IMR-90 (cell line): ENCODE measurements at regions not wholly inside any gene's neighbourhood (a gene's known extent, or its start where the extent isn't known, plus 50 kb on each side); places are given as distances from the start of the nearest gene placed in this dataset.

Experiments
- ATAC-seq: fragments of 200-7000 bp; cut with Tn5 transposase; 2 replicates; pipeline ENCODE4 v1.9.1; 2020; ENCODE audit warnings: low read depth, mild to moderate bottlenecking, moderate library complexity
- BruUV-seq: library from RNA; stranded (reverse); fragments of 400-500 nt; replicated peaks from 2 replicates; lab custom pipeline; 2021; lab: Mats Ljungman, UMichigan
- CTCF ChIA-PET: fragments of 300-600 bp; formaldehyde crosslinking; extraction: SDS; loops from one replicate; lab custom pipeline; 2021; ENCODE audit warnings: antibody characterized with exemption; lab: Yijun Ruan, JAX
- POLR2A ChIA-PET: fragments of 300-600 bp; sonication (Branson Sonifier 250); formaldehyde crosslinking; loops from one replicate; lab custom pipeline; 2022; ENCODE audit warnings: antibody characterized with exemption; ENCODE audit not compliant: unreplicated experiment; lab: Charles Lee
- DNase-seq: peaks from one replicate; pipeline ENCODE4 v3.0.0; 2013
- H2AFZ ChIP-seq: replicated peaks from 2 replicates; pipeline ENCODE3; 2013; ENCODE audit warnings: low read length, mild to moderate bottlenecking; ENCODE audit not compliant: poor library complexity
- H2AK5ac ChIP-seq: 2 replicates; pipeline ENCODE4 v1.6.1; 2013; ENCODE audit warnings: low read depth, low read length, inconsistent platforms
- H2AK9ac ChIP-seq: replicated peaks from 2 replicates; pipeline ENCODE3; 2013; ENCODE audit warnings: mild to moderate bottlenecking, low read depth, low read length, moderate library complexity; ENCODE audit not compliant: poor library complexity
- H2BK120ac ChIP-seq: 2 replicates; pipeline ENCODE4 v1.6.1; 2013; ENCODE audit warnings: low read depth, low read length, inconsistent platforms
- H2BK15ac ChIP-seq: 3 replicates; pipeline ENCODE4 v1.6.1; 2013; ENCODE audit warnings: low read depth, low read length, inconsistent platforms
- H2BK20ac ChIP-seq: 2 replicates; pipeline ENCODE4 v1.6.1; 2013; ENCODE audit warnings: low read depth, mild to moderate bottlenecking, inconsistent platforms, low read length, moderate library complexity
- H2BK5ac ChIP-seq: 2 replicates; pipeline ENCODE4 v1.6.1; 2013; ENCODE audit warnings: mild to moderate bottlenecking, low read depth, low read length, inconsistent platforms; ENCODE audit not compliant: poor library complexity, severe bottlenecking
- H3K14ac ChIP-seq: replicated peaks from 2 replicates; pipeline ENCODE4 v1.6.1; 2013; ENCODE audit warnings: low read depth, low read length, inconsistent platforms
- H3K18ac ChIP-seq: 2 replicates; pipeline ENCODE4 v1.6.1; 2013; ENCODE audit warnings: low read depth, low read length, control low read depth
- H3K23ac ChIP-seq: 2 replicates; pipeline ENCODE4 v1.6.1; 2013; ENCODE audit warnings: low read depth, low read length, inconsistent platforms
- H3K27ac ChIP-seq: 2 replicates; pipeline ENCODE4 v1.5.1; 2013; ENCODE audit warnings: mild to moderate bottlenecking, control low read depth, low read length; ENCODE audit not compliant: insufficient read depth
- H3K27me3 ChIP-seq: 2 replicates; pipeline ENCODE4 v1.6.1; 2013; ENCODE audit warnings: low read length; ENCODE audit not compliant: control insufficient read depth, insufficient read depth
- H3K36me3 ChIP-seq: 2 replicates; pipeline ENCODE4 v1.6.1; 2013; ENCODE audit warnings: low read length, mixed read lengths; ENCODE audit not compliant: control insufficient read depth, insufficient read depth
- H3K4ac ChIP-seq: 2 replicates; pipeline ENCODE4 v1.6.1; 2013; ENCODE audit warnings: low read depth, low read length, inconsistent platforms
- H3K4me1 ChIP-seq: 2 replicates; pipeline ENCODE4 v1.6.1; 2013; ENCODE audit warnings: low read length, mixed read lengths; ENCODE audit not compliant: control insufficient read depth, insufficient read depth
- H3K4me2 ChIP-seq: 2 replicates; pipeline ENCODE4 v1.6.1; 2013; ENCODE audit warnings: low read depth, mild to moderate bottlenecking, control low read depth, low read length, moderate library complexity
- H3K4me3 ChIP-seq: 2 replicates; pipeline ENCODE4 v1.5.1; 2013; ENCODE audit warnings: low read depth, mild to moderate bottlenecking, control low read depth, low read length, moderate library complexity; ENCODE audit not compliant: insufficient read depth
- H3K56ac ChIP-seq: 2 replicates; pipeline ENCODE4 v1.6.1; 2013; ENCODE audit warnings: low read length, inconsistent platforms; ENCODE audit not compliant: insufficient read depth; ENCODE audit errors: extremely low read depth
- H3K79me1 ChIP-seq, 2 experiments: 2 replicates each; pipeline ENCODE4 v1.6.1; 2013; ENCODE audit warnings: low read length in 2 of 2, inconsistent platforms in 1 of 2, low read depth in 1 of 2
- H3K9ac ChIP-seq: 2 replicates; pipeline ENCODE4 v1.6.1; 2013; ENCODE audit warnings: low read depth, low read length, control low read depth
- H3K9me1 ChIP-seq: 2 replicates; pipeline ENCODE4 v1.6.1; 2013; ENCODE audit warnings: low read length, inconsistent platforms; ENCODE audit not compliant: insufficient read depth
- H3K9me3 ChIP-seq: 2 replicates; pipeline ENCODE4 v1.6.1; 2013; ENCODE audit warnings: low read length; ENCODE audit not compliant: control insufficient read depth, insufficient read depth
- H4K20me1 ChIP-seq: 2 replicates; pipeline ENCODE4 v1.6.1; 2013; ENCODE audit warnings: low read length, inconsistent platforms; ENCODE audit not compliant: insufficient read depth
- H4K5ac ChIP-seq: 2 replicates; pipeline ENCODE4 v1.6.1; 2013; ENCODE audit warnings: mild to moderate bottlenecking, low read depth, low read length, control low read depth
- H4K8ac ChIP-seq, 2 experiments: 2 replicates each; pipeline ENCODE4 v1.6.1; 2013; ENCODE audit warnings: low read depth in 2 of 2, low read length in 2 of 2, control low read depth in 1 of 2, inconsistent platforms in 1 of 2
- H4K91ac ChIP-seq: 2 replicates; pipeline ENCODE4 v1.6.1; 2013; ENCODE audit warnings: low read depth, low read length, inconsistent platforms; ENCODE audit not compliant: insufficient read depth
- BHLHE40 ChIP-seq: fragments of 150-350 bp; IDR thresholded peaks from 2 replicates; pipeline ENCODE4 v1.6.1; 2016; ENCODE audit warnings: mild to moderate bottlenecking, low read depth, low read length
- CEBPB ChIP-seq: IDR thresholded peaks from 2 replicates; pipeline ENCODE4 v1.6.1; 2012; ENCODE audit warnings: low read depth, low read length, improper control_type of control experiment
- CHD1 ChIP-seq: IDR thresholded peaks from 2 replicates; pipeline ENCODE4 v1.6.1; 2012; ENCODE audit warnings: low read depth, low read length, improper control_type of control experiment
- FOS ChIP-seq: fragments of 150-350 bp; IDR thresholded peaks from 2 replicates; pipeline ENCODE4 v1.6.1; 2016; ENCODE audit warnings: low read depth, low read length
- MAFK ChIP-seq: IDR thresholded peaks from 2 replicates; pipeline ENCODE4 v1.6.1; 2012; ENCODE audit warnings: low read depth, low read length, improper control_type of control experiment
- MXI1 ChIP-seq: IDR thresholded peaks from 2 replicates; pipeline ENCODE4 v1.6.1; 2012; ENCODE audit warnings: low read depth, mild to moderate bottlenecking, low read length, moderate library complexity, borderline replicate concordance
- NFE2L2 ChIP-seq: fragments of 150-350 bp; IDR thresholded peaks from 2 replicates; pipeline ENCODE4 v1.6.1; 2016; ENCODE audit warnings: low read depth, mild to moderate bottlenecking, low read length
- POLR2A ChIP-seq: IDR thresholded peaks from 2 replicates; pipeline ENCODE4 v1.6.1; 2012; ENCODE audit warnings: mild to moderate bottlenecking, low read depth, low read length
- RAD21 ChIP-seq: IDR thresholded peaks from 2 replicates; pipeline ENCODE4 v1.6.1; 2012; ENCODE audit warnings: low read length, improper control_type of control experiment
- RCOR1 ChIP-seq: IDR thresholded peaks from 2 replicates; pipeline ENCODE4 v1.6.1; 2012; ENCODE audit warnings: mild to moderate bottlenecking, low read length, improper control_type of control experiment; ENCODE audit not compliant: insufficient replicate concordance
- RFX5 ChIP-seq: IDR thresholded peaks from 2 replicates; pipeline ENCODE4 v1.8.0; 2012; ENCODE audit warnings: low read depth, mild to moderate bottlenecking, low read length, moderate library complexity
- SMC3 ChIP-seq: fragments of 150-350 bp; IDR thresholded peaks from 2 replicates; pipeline ENCODE4 v1.6.1; 2016; ENCODE audit warnings: low read depth, mild to moderate bottlenecking, antibody characterized with exemption, low read length, moderate library complexity
- WGBS, 2 experiments: methylation state at CpG; one replicate each; pipeline versions ENCODE4 v1.1.5 to v1.1.7; 2013; ENCODE audit warnings: missing lambda C conversion rate in 2 of 2; ENCODE audit not compliant: insufficient read length in 1 of 2; ENCODE audit errors: extremely low coverage in 2 of 2; 5-methylcytosine and 5-hydroxymethylcytosine counted together
- dilution Hi-C: fragments of 300-500 bp; cut with HindIII; formaldehyde crosslinking; loops from one replicate; pipeline ENCODE4 v1.14.3; 2018; ENCODE audit warnings: low sequenced_read_pairs; ENCODE audit not compliant: unreplicated experiment
- in situ Hi-C: fragments of 300-500 bp; cut with MboI; formaldehyde crosslinking; loops from 3 replicates; pipeline ENCODE4 v1.14.3; 2019; ENCODE audit warnings: low sequenced_read_pairs, inconsistent platforms, mixed read lengths
- intact Hi-C: fragments of 100-400 bp; cut with micrococcal nuclease; formaldehyde crosslinking; loops from 2 replicates; pipeline ENCODE4 v1.10.0; 2022
- TF ChIP-seq, protein P1 (sequence below): conservative IDR thresholded peaks from 2 replicates; pipeline ENCODE4 v1.5.1; 2012; ENCODE audit warnings: mild to moderate bottlenecking, low read depth, low read length, improper control_type of control experiment
- TF ChIP-seq, protein P2 (sequence below): fragments of 150-350 bp; IDR thresholded peaks from 2 replicates; pipeline ENCODE4 v1.6.1; 2016; ENCODE audit warnings: low read depth, mild to moderate bottlenecking, low read length, moderate library complexity, borderline replicate concordance
- TF ChIP-seq, protein P3 (sequence below): fragments of 150-350 bp; IDR thresholded peaks from 2 replicates; pipeline ENCODE4 v1.6.1; 2017; ENCODE audit warnings: mild to moderate bottlenecking, antibody characterized with exemption, low read length, low read depth

DNA sequence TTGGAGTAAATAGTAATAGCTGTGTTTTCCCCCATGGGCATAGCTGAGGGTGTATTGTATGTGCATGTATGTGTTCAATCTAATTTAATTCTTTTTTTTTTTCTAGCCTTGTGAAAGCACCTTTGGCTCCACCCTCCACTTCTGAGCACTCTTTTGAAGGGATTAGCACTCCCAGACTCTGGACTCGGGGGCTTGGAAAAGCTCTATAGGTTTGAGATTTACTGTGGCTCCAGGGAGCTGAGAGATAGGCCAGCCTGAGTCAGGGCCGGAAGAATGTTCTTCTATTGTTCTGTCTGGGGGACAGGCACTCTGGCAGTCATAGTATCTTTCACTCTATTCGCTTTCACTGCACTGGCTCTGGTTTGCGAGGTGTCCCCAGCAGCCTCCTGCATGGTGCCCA lies 540.0 kb upstream of the TBX3 start:
- Histone ChIP-seq H3K9ac (no peak overlapping the region), H2AK9ac (no peak overlapping the region), H4K8ac (no peak overlapping the region), H3K14ac (no peak overlapping the region), H2BK120ac (no peak overlapping the region), H3K23ac (no peak overlapping the region), H3K4me2 (no peak overlapping the region), H3K4ac (no peak overlapping the region), H3K4me1 (0 out of 2 replicates have a peak, but pooled peaks cover 5% of the 10 kb centered on the region), H3K9me3 (no peaks in the 10 kb centered on the region), H3K56ac (no peak overlapping the region), H3K18ac (no peak overlapping the region), H2AK5ac (0 out of 2 replicates have a peak overlapping the region, but pooled peaks have one; percentile 8), H3K9me1 (no peaks in the 10 kb centered on the region), H2BK20ac (no peak overlapping the region), H3K27me3 (no peaks in the 10 kb centered on the region), H2BK15ac (no peak overlapping the region), H3K79me1 (no peaks in the 10 kb centered on the region), H3K36me3 (no peaks in the 10 kb centered on the region), H2BK5ac (no peak overlapping the region), H3K27ac (no peak overlapping the region), H4K91ac (no peak overlapping the region; the same call in 1 of the 2 replicates), H4K20me1 (no peaks in the 10 kb centered on the region), H2AFZ (no peak overlapping the region), H4K5ac (no peak overlapping the region), H3K4me3 (no peak overlapping the region)
- DNase-seq (no peak), ATAC-seq (no peak)
- intact Hi-C loops (no loop called here), in situ Hi-C loops (no loop called here), dilution Hi-C loops (no loop called here)
- ChIA-PET POLR2A (interaction anchor here (0.7 kb wide), 1 partner anchor 368 kb away, joined by 3 read pairs; no protein-coding TSS in a partner anchor), CTCF (interaction anchor here (0.9 kb wide), 1 partner anchor 539 kb away, joined by 3 read pairs; no protein-coding TSS in a partner anchor)
- TF ChIP-seq RAD21 = no peak
- no peak for TF ChIP-seq FOS
- no peak for TF ChIP-seq CEBPB
- no peak for TF ChIP-seq NFE2L2
- no peak for TF ChIP-seq CHD1
- no peak for TF ChIP-seq SMC3
- no peak for TF ChIP-seq MXI1
- no peak for TF ChIP-seq POLR2A
- no peak for TF ChIP-seq RCOR1
- TF ChIP-seq, protein P1, sequence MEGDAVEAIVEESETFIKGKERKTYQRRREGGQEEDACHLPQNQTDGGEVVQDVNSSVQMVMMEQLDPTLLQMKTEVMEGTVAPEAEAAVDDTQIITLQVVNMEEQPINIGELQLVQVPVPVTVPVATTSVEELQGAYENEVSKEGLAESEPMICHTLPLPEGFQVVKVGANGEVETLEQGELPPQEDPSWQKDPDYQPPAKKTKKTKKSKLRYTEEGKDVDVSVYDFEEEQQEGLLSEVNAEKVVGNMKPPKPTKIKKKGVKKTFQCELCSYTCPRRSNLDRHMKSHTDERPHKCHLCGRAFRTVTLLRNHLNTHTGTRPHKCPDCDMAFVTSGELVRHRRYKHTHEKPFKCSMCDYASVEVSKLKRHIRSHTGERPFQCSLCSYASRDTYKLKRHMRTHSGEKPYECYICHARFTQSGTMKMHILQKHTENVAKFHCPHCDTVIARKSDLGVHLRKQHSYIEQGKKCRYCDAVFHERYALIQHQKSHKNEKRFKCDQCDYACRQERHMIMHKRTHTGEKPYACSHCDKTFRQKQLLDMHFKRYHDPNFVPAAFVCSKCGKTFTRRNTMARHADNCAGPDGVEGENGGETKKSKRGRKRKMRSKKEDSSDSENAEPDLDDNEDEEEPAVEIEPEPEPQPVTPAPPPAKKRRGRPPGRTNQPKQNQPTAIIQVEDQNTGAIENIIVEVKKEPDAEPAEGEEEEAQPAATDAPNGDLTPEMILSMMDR = no peak
- TF ChIP-seq MAFK = no peak
- no peak for TF ChIP-seq BHLHE40
- no peak for TF ChIP-seq RFX5
- TF ChIP-seq, protein P2, sequence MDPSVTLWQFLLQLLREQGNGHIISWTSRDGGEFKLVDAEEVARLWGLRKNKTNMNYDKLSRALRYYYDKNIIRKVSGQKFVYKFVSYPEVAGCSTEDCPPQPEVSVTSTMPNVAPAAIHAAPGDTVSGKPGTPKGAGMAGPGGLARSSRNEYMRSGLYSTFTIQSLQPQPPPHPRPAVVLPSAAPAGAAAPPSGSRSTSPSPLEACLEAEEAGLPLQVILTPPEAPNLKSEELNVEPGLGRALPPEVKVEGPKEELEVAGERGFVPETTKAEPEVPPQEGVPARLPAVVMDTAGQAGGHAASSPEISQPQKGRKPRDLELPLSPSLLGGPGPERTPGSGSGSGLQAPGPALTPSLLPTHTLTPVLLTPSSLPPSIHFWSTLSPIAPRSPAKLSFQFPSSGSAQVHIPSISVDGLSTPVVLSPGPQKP = no peak
- TF ChIP-seq, protein P3, sequence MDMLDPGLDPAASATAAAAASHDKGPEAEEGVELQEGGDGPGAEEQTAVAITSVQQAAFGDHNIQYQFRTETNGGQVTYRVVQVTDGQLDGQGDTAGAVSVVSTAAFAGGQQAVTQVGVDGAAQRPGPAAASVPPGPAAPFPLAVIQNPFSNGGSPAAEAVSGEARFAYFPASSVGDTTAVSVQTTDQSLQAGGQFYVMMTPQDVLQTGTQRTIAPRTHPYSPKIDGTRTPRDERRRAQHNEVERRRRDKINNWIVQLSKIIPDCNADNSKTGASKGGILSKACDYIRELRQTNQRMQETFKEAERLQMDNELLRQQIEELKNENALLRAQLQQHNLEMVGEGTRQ = no peak
- no CpG with 5 or more reads among the region's 4 CpGs for WGBS, 2 experiments
- BruUV-seq = no TSS peak
